NCI-H2196 (cell line): ENCODE measurements at regions not wholly inside any gene's neighbourhood (a gene's known extent, or its start where the extent isn't known, plus 50 kb on each side); places are given as distances from the start of the nearest gene placed in this dataset.
"Not testable (repeated sequence)": the region's sequence is repeated elsewhere in the genome, so short reads cannot be mapped to it uniquely, and the experiment has no call there.

Experiments
- DNase-seq: peaks from one replicate; lab custom pipeline; 2025; ENCODE audit not compliant: unreplicated experiment; lab: John Stamatoyannopoulos, UW

DNA sequence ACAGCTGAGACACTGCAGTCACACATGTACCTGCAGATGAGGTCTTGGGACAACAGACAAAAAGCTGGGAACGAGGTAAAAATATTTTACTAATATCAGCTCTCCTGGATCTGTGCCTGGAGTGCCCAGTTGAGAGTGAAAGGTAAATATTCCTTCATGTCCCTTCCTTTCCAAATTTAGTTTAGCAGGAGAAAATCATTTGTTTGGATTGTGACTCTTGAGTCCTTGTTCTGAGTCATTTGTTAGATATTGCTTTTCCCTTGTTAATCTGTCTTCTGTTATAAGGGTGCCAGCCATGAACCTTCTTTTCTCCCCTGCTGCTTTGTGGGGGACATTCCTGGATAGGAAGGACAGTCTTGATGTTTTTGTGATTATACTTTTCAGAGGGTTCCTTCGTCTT lies 329.2 kb downstream of the DSC3 start:
- no peak for DNase-seq

- DNase-seq, result no peak
Observed at GRCh38 chr18:30712383-30712782, 330.2 kb downstream of the DSC3 start.

GRCh38 chr18:30709595-30709994 lies 332.9 kb downstream of the DSC3 start:
- DNase-seq, result no peak

DNA sequence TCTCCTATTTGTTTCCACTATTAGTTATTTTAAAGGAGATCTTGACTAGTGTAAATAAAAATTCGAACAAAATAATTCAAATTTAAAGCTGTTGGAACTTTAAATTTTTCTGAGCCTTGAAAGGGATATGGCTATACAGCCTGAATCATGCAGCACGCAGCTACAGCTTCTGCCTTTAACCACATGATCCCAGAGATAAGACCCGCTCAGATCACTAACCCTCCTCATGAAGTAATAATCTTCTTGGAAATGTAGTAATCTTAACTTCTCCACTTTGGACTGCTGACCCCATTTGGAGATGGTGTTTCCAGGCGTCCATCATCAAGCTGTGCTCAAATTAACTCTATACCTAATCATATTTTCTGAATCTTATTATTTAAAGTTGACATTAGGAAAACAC lies 336.6 kb downstream of the DSC3 start:
- no peak for DNase-seq

DNA sequence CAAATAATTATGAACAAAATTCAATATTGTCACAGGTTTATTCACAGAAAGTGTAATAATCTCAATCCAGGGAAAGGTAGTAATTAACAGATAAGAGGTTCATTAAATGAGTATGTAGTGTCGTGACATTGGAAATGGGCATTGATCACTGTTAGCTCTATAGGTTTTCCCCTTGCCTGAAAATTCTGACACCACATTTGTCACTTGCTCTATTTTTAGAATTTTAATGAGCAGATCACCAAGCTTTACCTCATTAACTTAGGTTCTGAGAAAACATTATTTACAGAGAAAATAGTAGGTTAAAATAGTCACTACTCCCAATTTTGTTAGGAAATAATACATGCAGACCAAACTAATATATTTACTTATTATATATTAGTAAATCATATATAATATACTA lies 344.0 kb downstream of the DSC3 start:
- no peak for DNase-seq

DNA sequence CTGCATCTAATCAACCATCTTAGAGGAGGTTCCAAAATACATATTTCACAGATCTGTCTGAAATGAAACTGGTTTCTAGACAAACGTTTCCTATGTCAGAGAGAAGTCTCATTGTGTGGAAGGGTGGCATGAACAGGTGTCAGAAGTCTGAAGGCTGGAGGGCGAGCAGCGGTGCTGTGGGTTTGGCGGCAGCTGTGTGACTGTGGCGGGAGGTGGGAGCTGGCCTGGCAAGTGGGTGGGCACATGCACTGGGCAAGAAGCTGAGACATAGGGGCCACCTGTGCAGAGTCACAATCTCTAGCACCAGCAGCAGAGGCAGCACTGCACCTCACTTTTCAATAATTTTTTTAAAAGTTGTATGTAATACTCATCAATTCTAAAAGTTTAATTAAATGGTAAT lies 346.3 kb downstream of the DSC3 start:
- DNase-seq, result no peak

GRCh38 chr18:30694773-30695172 lies 347.8 kb downstream of the DSC3 start:
- no peak for DNase-seq

DNA sequence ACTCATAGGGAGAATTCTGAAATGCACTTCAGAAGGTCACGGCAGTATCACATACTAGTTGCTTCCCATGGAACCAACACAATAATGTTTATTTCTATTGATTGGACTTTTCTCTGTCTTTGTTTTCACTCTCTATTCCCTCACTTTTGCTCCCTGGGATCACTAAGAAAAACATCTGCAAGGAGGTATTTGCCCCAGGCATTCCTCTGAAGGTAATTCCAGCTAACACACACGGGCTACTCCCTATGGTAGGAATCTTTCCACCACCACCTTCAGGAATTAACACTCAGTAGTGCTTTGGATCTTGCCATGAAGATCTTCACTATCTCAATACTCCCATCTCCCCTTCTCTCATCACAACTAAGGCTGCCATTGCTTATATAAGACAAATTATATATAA lies 353.3 kb downstream of the DSC3 start:
- DNase-seq, result no peak

DNA sequence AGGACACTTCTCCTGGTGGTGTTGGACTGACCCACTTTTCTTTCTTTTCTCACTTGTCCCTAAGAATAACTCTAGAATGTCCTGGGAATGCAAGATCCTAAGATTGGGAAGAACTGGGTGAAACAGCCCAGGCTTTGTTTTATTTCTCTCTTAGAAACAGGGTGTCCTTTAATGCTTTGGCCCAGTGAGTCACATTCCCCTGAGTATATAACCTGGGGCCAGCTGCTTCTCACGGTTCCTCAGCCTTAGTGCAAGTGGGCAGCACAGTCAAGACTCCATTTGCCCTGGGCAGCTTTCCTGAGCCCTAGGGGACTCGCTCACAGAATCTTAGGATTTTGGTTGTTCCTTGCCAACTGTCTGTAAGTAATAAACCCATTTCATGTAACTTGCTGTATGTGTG lies 355.0 kb downstream of the DSC3 start:
- no peak for DNase-seq

- no peak for DNase-seq
Observed at GRCh38 chr18:30684825-30685481, 357.6 kb downstream of the DSC3 start.

DNA sequence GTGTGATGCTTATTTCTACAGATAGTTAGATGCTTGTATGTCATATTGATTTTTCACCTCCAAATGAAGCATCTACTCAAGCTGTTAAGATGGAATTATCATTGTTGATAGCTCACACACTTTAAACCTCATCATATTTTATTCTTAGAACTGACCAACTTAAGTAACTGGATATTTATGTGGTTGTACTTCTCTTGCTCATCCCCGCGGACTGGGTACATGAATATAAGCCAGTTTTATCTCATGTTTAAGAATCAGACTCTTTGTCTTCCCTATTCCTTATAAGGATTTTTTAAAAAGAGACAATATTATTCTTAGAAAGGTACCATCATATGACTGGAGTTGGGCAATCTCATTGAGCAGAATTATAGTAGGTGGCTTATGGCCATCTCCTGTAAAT lies 358.7 kb downstream of the DSC3 start:
- DNase-seq, result no peak

GRCh38 chr18:30682672-30683071 lies 359.9 kb downstream of the DSC3 start:
- no peak for DNase-seq

- no peak for DNase-seq
Observed at GRCh38 chr18:30679285-30679930, 363.1 kb downstream of the DSC3 start.

- DNase-seq, result not testable (repeated sequence)
Observed at GRCh38 chr18:30677813-30678212, 364.7 kb downstream of the DSC3 start.

GRCh38 chr18:30676053-30676480 lies 366.5 kb downstream of the DSC3 start:
- DNase-seq, result no peak

GRCh38 chr18:30675493-30675892 lies 367.0 kb downstream of the DSC3 start:
- DNase-seq, result no peak

- DNase-seq, result no peak
Observed at GRCh38 chr18:30675072-30675471, 367.5 kb downstream of the DSC3 start.

DNA sequence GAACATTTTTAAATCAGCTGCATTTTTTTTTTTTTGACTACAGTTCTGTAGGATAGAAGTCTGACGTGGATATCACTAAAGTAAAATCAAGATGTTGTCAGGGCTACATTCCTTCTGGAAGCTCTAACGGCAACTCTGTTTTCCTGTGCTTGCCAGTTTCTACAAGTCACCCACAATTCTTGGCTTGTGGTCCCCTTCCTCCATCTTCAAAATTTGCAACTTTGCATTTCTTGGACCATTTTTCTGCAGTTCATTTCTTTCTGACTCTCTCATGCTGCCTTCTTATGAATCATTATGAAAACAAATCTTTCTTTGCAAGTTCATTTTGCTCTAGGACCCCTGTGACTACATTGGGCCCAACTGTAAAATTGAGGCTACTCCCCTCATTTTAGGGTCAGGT lies 367.9 kb downstream of the DSC3 start:
- no peak for DNase-seq

DNA sequence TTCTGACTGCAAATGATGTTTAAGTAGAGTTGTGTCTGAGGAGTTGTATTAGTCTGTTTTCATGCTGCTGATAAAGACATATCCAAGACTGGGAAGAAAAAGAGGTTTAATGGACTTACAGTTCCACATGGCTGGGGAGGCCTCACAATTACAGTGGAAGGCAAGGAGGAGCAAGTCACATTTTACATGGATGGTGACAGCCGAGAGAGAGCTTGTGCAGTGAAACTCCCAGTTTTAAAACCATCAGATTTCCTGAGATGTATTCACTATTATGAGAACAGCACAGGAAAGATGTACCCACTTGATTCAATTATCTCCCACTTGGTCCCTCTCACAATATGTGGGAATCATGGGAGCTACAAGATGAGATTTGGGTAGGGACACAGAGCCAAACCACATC lies 370.1 kb downstream of the DSC3 start:
- not testable (repeated sequence) for DNase-seq

DNA sequence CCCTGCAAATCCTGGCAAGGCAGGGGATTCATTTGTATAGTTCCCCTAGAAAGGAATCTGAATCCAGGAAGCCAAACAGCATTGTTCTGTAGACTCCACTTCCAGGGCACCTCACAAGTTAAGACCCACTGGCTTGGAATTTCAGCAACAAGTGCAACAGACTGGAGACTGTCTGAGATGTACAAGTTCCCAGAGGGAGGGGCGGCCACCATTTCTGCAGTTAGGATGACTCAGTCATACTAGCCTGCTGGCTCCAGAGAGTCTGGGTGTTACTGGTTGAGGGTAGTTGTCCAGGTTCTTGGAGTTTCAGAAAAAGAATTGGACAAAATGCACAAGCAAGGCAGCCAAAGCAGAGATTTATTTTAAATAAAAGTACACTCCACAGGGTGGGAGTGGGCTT lies 384.2 kb downstream of the DSC3 start:
- DNase-seq, result no peak

- DNase-seq, result no peak
Observed at GRCh38 chr18:30652387-30652786, 390.2 kb downstream of the DSC3 start.

- DNase-seq, result no peak
Observed at GRCh38 chr18:30650499-30650898, 392.0 kb downstream of the DSC3 start.

- DNase-seq, result no peak
Observed at GRCh38 chr18:30644158-30644557, 398.4 kb downstream of the DSC3 start.
